ENCODE measurements at regions not wholly inside any gene's neighbourhood (a gene's known extent, or its start where the extent isn't known, plus 50 kb on each side); places are given as distances from the start of the nearest gene placed in this dataset.

- TF ChIP-seq CTCF (IDR thresholded peaks at IDR 0.05): no peak
- no peak for TF ChIP-seq POLR2A (IDR thresholded peaks at IDR 0.05)
Observed at GRCh38 chr15:70267879-70268278, 170.2 kb upstream of the TLE3 start.
